Panc1 (cell line): ENCODE measurements at regions not wholly inside any gene's neighbourhood (a gene's known extent, or its start where the extent isn't known, plus 50 kb on each side); places are given as distances from the start of the nearest gene placed in this dataset.

ENCODE experiments used
- POLR2AphosphoS5 ChIP-seq: IDR thresholded peaks from 2 replicates; pipeline ENCODE4 v1.6.1; 2012; ENCODE audit warnings: mild to moderate bottlenecking, low read depth, low read length, moderate library complexity
- TCF7L2 ChIP-seq: IDR thresholded peaks from 2 replicates; pipeline ENCODE4 v1.6.1; 2011; ENCODE audit warnings: mild to moderate bottlenecking, low read depth, low read length, inconsistent platforms
- TF ChIP-seq, protein P1 (sequence below): fragments of 450-650 bp; IDR thresholded peaks from 2 replicates; pipeline ENCODE4 v1.5.1; 2017; ENCODE audit warnings: mild to moderate bottlenecking
- TF ChIP-seq, protein P2 (sequence below), 2 experiments: IDR thresholded peaks; 2 replicates each; pipeline ENCODE4 v1.6.1; 2011 to 2012; ENCODE audit warnings: low read depth in 2 of 2, control low read depth in 1 of 2, low read length in 1 of 2, mild to moderate bottlenecking in 1 of 2, moderate library complexity in 1 of 2; ENCODE audit not compliant: insufficient read depth in 1 of 2

DNA sequence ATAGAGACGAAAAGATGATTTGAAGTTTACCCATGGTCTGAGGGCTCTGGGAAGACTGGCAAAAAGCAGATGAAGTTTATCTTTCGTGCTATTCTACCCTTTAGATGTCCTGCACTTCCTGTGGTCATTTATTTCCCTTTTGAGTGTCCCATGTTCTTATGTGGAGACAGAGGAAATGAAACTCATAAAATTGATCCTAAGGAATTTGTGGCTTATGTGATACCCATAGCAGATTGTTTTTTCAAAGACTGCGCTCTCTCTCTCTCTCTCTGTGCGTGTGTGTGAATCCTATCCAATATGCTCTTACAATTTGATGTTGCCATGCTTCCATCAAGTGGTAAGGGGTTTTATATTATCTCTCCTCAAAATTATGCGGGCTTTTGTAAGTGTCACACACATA is 607.5 kb upstream of the DPPA4 start:
- TF ChIP-seq, protein P1, sequence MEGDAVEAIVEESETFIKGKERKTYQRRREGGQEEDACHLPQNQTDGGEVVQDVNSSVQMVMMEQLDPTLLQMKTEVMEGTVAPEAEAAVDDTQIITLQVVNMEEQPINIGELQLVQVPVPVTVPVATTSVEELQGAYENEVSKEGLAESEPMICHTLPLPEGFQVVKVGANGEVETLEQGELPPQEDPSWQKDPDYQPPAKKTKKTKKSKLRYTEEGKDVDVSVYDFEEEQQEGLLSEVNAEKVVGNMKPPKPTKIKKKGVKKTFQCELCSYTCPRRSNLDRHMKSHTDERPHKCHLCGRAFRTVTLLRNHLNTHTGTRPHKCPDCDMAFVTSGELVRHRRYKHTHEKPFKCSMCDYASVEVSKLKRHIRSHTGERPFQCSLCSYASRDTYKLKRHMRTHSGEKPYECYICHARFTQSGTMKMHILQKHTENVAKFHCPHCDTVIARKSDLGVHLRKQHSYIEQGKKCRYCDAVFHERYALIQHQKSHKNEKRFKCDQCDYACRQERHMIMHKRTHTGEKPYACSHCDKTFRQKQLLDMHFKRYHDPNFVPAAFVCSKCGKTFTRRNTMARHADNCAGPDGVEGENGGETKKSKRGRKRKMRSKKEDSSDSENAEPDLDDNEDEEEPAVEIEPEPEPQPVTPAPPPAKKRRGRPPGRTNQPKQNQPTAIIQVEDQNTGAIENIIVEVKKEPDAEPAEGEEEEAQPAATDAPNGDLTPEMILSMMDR, result no peak
- TF ChIP-seq POLR2AphosphoS5, result no peak
- TF ChIP-seq, protein P2, sequence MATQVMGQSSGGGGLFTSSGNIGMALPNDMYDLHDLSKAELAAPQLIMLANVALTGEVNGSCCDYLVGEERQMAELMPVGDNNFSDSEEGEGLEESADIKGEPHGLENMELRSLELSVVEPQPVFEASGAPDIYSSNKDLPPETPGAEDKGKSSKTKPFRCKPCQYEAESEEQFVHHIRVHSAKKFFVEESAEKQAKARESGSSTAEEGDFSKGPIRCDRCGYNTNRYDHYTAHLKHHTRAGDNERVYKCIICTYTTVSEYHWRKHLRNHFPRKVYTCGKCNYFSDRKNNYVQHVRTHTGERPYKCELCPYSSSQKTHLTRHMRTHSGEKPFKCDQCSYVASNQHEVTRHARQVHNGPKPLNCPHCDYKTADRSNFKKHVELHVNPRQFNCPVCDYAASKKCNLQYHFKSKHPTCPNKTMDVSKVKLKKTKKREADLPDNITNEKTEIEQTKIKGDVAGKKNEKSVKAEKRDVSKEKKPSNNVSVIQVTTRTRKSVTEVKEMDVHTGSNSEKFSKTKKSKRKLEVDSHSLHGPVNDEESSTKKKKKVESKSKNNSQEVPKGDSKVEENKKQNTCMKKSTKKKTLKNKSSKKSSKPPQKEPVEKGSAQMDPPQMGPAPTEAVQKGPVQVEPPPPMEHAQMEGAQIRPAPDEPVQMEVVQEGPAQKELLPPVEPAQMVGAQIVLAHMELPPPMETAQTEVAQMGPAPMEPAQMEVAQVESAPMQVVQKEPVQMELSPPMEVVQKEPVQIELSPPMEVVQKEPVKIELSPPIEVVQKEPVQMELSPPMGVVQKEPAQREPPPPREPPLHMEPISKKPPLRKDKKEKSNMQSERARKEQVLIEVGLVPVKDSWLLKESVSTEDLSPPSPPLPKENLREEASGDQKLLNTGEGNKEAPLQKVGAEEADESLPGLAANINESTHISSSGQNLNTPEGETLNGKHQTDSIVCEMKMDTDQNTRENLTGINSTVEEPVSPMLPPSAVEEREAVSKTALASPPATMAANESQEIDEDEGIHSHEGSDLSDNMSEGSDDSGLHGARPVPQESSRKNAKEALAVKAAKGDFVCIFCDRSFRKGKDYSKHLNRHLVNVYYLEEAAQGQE (IDR thresholded peaks at IDR 0.05; ENCODE audit: insufficient read depth in 1 of 2, low read depth in 2 of 2, low read length in 1 of 2), result no peak
- no peak for TF ChIP-seq TCF7L2
